ENCODE measurements at regions not wholly inside any gene's neighbourhood (a gene's known extent, or its start where the extent isn't known, plus 50 kb on each side); places are given as distances from the start of the nearest gene placed in this dataset.
"Not testable (repeated sequence)": the region's sequence is repeated elsewhere in the genome, so short reads cannot be mapped to it uniquely, and the experiment has no call there.

DNA sequence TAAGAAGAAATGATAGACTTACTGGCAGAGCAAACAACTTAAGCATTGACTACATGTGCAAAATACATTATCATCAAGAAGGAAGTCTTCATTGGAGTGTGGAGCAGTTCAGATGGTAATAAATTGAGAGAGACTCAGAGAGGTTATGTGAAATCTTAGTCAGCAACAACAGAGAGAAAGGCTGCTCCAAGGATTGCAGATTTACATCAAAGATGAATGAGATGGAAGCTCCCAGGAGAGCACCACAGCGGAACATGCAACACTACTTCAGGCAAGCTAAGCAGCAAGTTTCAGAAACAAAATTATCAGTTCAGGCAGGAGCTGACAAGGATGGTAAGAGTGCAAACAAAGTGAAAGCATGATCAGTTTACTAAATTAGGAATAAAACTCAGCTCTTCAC lies 882.3 kb downstream of the LRFN5 start:
- Histone ChIP-seq H2AFZ (ENCODE audit: low read length) (no peak overlapping the region), H3K4me1 (ENCODE audit: control insufficient read depth, extremely low read depth, insufficient read depth, low read length) (no peaks in the 10 kb centered on the region), H3K4me3 (replicated peaks in 1 of 4; ENCODE audit: control extremely low read depth in 1 of 4, insufficient read depth in 1 of 4, low read depth in 3 of 4, low read length in 4 of 4) (no peak overlapping the region), H3K4me2 (ENCODE audit: extremely low read depth, insufficient read depth, low read length) (no peak overlapping the region), H3K9ac (ENCODE audit: insufficient read depth, low read length) (no peak overlapping the region), H3K27me3 (ENCODE audit: control insufficient read depth, insufficient read depth, low read length) (no peaks in the 10 kb centered on the region), H4K20me1 (ENCODE audit: control insufficient read depth, extremely low read depth, insufficient read depth, low read length) (no peaks in the 10 kb centered on the region), H3K27ac (ENCODE audit: insufficient read depth, low read length) (no peak overlapping the region), H3K36me3 (ENCODE audit: control insufficient read depth, insufficient read depth, low read length) (no peaks in the 10 kb centered on the region), H3K79me2 (ENCODE audit: control insufficient read depth, insufficient read depth, low read length) (no peaks in the 10 kb centered on the region), H3K9me3 (ENCODE audit: control insufficient read depth, insufficient read depth, low read depth, low read length) (no peaks in the 10 kb centered on the region)
- TF ChIP-seq EZH2 (IDR thresholded peaks at IDR 0.05; ENCODE audit: low read length, missing control alignments) (no peak), CTCF (conservative IDR thresholded peaks at IDR 0.05 in 1 of 2, IDR thresholded peaks at IDR 0.05 in 1 of 2; ENCODE audit: low read depth in 1 of 2, low read length in 2 of 2) (no peak)
- peak in 1 of 2 donors; percentile 11 for DNase-seq (ENCODE audit: low read depth in 2 of 2)

GRCh38 chr14:42482345-42482971 lies 875.8 kb downstream of the LRFN5 start:
- not testable (repeated sequence) for H3K27ac ChIP-seq (ENCODE audit: insufficient read depth, low read length); H2AFZ ChIP-seq (ENCODE audit: low read length); H3K27me3 ChIP-seq (ENCODE audit: control insufficient read depth, insufficient read depth, low read length); H3K4me3 ChIP-seq (replicated peaks in 1 of 4; ENCODE audit: control extremely low read depth in 1 of 4, insufficient read depth in 1 of 4, low read depth in 3 of 4, low read length in 4 of 4); H3K9ac ChIP-seq (ENCODE audit: insufficient read depth, low read length); H3K79me2 ChIP-seq (ENCODE audit: control insufficient read depth, insufficient read depth, low read length); DNase-seq (ENCODE audit: low read depth in 2 of 2); H3K36me3 ChIP-seq (ENCODE audit: control insufficient read depth, insufficient read depth, low read length); H3K9me3 ChIP-seq (ENCODE audit: control insufficient read depth, insufficient read depth, low read depth, low read length); H4K20me1 ChIP-seq (ENCODE audit: control insufficient read depth, extremely low read depth, insufficient read depth, low read length); H3K4me2 ChIP-seq (ENCODE audit: extremely low read depth, insufficient read depth, low read length); H3K4me1 ChIP-seq (ENCODE audit: control insufficient read depth, extremely low read depth, insufficient read depth, low read length)

GRCh38 chr14:42481714-42482113 lies 875.0 kb downstream of the LRFN5 start:
- not testable (repeated sequence) for H3K27ac ChIP-seq (ENCODE audit: insufficient read depth, low read length); H2AFZ ChIP-seq (ENCODE audit: low read length); H3K79me2 ChIP-seq (ENCODE audit: control insufficient read depth, insufficient read depth, low read length); DNase-seq (ENCODE audit: low read depth in 2 of 2); H3K36me3 ChIP-seq (ENCODE audit: control insufficient read depth, insufficient read depth, low read length); H3K27me3 ChIP-seq (ENCODE audit: control insufficient read depth, insufficient read depth, low read length); H3K4me3 ChIP-seq (replicated peaks in 1 of 4; ENCODE audit: control extremely low read depth in 1 of 4, insufficient read depth in 1 of 4, low read depth in 3 of 4, low read length in 4 of 4); H3K4me2 ChIP-seq (ENCODE audit: extremely low read depth, insufficient read depth, low read length); H3K9ac ChIP-seq (ENCODE audit: insufficient read depth, low read length); H3K4me1 ChIP-seq (ENCODE audit: control insufficient read depth, extremely low read depth, insufficient read depth, low read length); H4K20me1 ChIP-seq (ENCODE audit: control insufficient read depth, extremely low read depth, insufficient read depth, low read length); H3K9me3 ChIP-seq (ENCODE audit: control insufficient read depth, insufficient read depth, low read depth, low read length)

- no peaks in the 10 kb centered on the region for H3K4me1 ChIP-seq (ENCODE audit: control insufficient read depth, extremely low read depth, insufficient read depth, low read length)
- no peaks in the 10 kb centered on the region for H3K27me3 ChIP-seq (ENCODE audit: control insufficient read depth, insufficient read depth, low read length)
- DNase-seq (ENCODE audit: low read depth in 2 of 2), result no peak
- H3K79me2 ChIP-seq (ENCODE audit: control insufficient read depth, insufficient read depth, low read length), result no peaks in the 10 kb centered on the region
- no peak overlapping the region for H3K27ac ChIP-seq (ENCODE audit: insufficient read depth, low read length)
- no peak overlapping the region for H2AFZ ChIP-seq (ENCODE audit: low read length)
- no peak overlapping the region for H3K4me2 ChIP-seq (ENCODE audit: extremely low read depth, insufficient read depth, low read length)
- no peak overlapping the region for H3K9ac ChIP-seq (ENCODE audit: insufficient read depth, low read length)
- no peaks in the 10 kb centered on the region for H3K9me3 ChIP-seq (ENCODE audit: control insufficient read depth, insufficient read depth, low read depth, low read length)
- H4K20me1 ChIP-seq (ENCODE audit: control insufficient read depth, extremely low read depth, insufficient read depth, low read length), result no peaks in the 10 kb centered on the region
- H3K36me3 ChIP-seq (ENCODE audit: control insufficient read depth, insufficient read depth, low read length), result no peaks in the 10 kb centered on the region
- H3K4me3 ChIP-seq (replicated peaks in 1 of 4; ENCODE audit: control extremely low read depth in 1 of 4, insufficient read depth in 1 of 4, low read depth in 3 of 4, low read length in 4 of 4), result no peak overlapping the region
- no peak for TF ChIP-seq EZH2 (IDR thresholded peaks at IDR 0.05; ENCODE audit: low read length, missing control alignments)
- no peak for TF ChIP-seq CTCF (conservative IDR thresholded peaks at IDR 0.05 in 1 of 2, IDR thresholded peaks at IDR 0.05 in 1 of 2; ENCODE audit: low read depth in 1 of 2, low read length in 2 of 2)
Measured at GRCh38 chr14:42480255-42480654, 873.6 kb downstream of the LRFN5 start.
